D721Med (cell line): ENCODE measurements at regions not wholly inside any gene's neighbourhood (a gene's known extent, or its start where the extent isn't known, plus 50 kb on each side); places are given as distances from the start of the nearest gene placed in this dataset.
"Not testable (repeated sequence)": the region's sequence is repeated elsewhere in the genome, so short reads cannot be mapped to it uniquely, and the experiment has no call there.

ENCODE experiments used
- DNase-seq: peaks from one replicate; pipeline ENCODE4 v3.0.0; 2011; ENCODE audit warnings: low spot score; ENCODE audit not compliant: insufficient read length
- FAIRE-seq: peaks from 2 replicates; lab custom pipeline; 2011; peaks lifted over from hg19 to GRCh38; lab: Jason Lieb, UNC
- TF ChIP-seq, protein P1 (sequence below): IDR thresholded peaks from 2 replicates; pipeline ENCODE4 v1.5.1; 2012; ENCODE audit warnings: mild to moderate bottlenecking, control low read depth; ENCODE audit not compliant: insufficient read depth; ENCODE audit errors: missing control alignments

DNA sequence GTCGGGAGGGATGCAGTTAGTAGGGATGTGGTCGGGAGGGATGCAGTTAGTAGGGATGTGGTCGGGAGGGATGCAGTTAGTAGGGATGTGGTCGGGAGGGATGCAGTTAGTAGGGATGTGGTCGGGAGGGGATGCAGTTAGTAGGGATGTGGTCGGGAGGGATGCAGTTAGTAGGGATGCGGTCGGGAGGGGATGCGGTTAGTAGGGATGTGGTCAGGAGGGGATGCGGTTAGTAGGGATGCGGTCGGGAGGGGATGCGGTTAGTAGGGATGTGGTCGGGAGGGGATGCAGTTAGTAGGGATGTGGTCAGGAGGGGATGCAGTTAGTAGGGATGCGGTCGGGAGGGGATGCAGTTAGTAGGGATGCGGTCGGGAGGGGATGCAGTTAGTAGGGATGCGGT lies 96.2 kb downstream of the BDH1 start:
- DNase-seq: not testable (repeated sequence)
- peak; percentile 87 for FAIRE-seq

DNA sequence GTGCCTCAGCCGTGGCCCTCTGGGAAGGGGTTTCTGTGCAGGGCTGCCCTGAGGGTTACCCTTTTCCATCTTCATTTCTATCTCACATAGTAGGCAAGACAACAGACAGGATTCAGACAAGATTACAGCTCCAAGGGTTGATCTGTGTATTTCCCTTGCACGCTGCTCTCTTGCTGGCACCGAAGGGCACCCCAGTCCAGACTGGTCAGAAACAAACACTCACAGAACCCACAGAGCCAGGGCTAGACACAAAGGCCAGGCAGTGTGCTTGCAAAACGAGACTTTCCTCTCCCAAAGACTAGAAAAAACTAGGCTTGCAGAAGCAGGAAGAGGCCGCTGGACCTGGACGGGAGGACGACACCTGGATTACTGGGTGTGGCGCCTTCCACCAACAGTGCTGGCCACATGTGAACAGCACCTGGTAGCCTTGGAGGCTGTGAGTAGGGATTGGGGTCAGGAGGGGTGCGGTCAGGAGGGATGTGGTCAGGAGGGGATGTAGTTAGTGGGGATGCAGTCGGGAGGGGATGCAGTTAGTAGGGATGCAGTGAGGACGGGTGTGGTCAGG lies 96.8 kb downstream of the BDH1 start:
- TF ChIP-seq, protein P1, sequence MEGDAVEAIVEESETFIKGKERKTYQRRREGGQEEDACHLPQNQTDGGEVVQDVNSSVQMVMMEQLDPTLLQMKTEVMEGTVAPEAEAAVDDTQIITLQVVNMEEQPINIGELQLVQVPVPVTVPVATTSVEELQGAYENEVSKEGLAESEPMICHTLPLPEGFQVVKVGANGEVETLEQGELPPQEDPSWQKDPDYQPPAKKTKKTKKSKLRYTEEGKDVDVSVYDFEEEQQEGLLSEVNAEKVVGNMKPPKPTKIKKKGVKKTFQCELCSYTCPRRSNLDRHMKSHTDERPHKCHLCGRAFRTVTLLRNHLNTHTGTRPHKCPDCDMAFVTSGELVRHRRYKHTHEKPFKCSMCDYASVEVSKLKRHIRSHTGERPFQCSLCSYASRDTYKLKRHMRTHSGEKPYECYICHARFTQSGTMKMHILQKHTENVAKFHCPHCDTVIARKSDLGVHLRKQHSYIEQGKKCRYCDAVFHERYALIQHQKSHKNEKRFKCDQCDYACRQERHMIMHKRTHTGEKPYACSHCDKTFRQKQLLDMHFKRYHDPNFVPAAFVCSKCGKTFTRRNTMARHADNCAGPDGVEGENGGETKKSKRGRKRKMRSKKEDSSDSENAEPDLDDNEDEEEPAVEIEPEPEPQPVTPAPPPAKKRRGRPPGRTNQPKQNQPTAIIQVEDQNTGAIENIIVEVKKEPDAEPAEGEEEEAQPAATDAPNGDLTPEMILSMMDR: no peak
- DNase-seq (no peak), FAIRE-seq (no peak)

DNA sequence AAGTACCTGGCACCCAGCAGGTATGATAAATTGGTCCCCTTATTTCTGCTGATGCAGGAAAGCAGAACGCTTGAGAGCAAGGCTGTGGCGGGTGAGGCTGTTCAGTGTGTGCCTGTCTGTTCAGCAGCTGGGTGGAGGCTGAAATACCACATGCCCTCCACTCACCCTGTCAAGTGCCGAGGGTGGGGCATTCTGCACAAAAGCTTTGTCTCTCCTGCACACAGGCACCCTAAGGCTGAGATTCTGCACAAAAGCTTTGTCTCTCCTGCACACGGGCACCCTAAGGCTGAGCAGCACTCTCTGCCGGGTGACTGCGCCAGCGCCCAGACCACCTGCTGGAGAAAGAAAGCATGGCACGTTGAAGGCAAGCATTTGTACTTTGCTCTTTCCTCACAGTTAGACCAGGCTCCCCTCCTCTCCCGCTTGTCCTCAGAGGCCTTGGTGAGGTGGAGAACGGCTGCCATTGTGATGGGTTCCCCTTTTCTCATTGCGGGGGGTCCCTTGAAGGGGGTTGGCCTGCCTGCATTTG lies 97.5 kb downstream of the BDH1 start:
- TF ChIP-seq, protein P1: peak; percentile 37
- no peak for FAIRE-seq
- no peak for DNase-seq

DNA sequence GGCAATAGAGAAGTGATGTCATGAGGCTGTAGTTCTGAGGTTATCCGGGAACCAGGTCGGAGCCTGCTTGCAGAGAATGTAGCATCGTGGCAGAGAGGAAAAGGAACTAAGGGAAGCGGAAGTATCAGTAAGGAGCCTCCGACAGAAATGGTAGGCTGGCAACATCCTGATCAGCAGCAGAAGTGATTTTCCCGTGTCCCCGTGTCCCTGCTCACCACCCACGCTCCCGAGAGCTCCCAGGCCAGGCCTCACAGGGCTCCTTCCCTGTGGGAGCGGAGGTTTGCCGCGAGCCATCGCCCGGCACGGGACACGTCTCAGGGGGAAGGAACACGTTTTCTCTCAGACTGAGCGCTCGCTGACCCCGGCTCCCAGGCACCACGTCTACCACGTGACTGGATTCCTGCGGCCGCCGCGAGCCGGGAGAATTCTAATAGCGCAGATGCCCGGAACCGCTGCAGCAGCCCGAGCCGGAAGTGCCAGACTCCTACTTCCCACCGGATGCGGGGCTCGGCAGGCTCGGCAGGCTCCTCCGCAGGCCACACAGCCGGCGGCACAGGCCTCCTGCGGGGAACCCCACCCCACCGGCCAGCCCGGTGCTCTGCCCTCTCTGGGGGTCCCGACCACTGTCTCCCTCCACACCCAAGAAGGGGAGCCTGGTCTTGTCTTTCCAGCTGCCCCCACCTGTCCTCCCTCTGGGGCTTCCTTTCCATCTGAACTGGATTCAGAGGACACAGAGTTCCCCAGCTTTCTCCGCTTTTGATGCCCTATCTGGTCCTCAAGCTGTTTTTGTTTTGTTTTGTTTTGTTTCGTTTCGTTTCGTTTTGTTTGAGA lies 99.3 kb downstream of the BDH1 start:
- FAIRE-seq: no peak

DNA sequence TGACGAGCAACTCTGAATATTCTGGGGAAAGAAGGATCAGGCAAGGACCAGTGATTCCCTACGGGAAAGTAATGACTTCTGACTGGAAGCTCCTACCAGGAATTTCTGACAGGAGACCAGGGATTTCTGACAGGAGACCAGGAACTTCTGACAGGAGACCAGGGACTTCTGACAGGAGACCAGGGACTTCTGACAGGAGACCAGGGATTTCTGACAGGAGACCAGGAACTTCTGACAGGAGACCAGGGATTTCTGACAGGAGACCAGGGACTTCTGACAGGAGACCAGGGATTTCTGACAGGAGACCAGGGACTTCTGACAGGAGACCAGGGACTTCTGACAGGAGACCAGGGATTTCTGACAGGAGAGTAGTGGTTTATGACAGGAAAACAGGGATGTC lies 100.9 kb downstream of the BDH1 start:
- not testable (repeated sequence) for DNase-seq, FAIRE-seq

More for the DNA sequence above, 99.3 kb downstream of the BDH1 start:
- DNase-seq: no peak
- TF ChIP-seq, protein P1: no peak

DNA sequence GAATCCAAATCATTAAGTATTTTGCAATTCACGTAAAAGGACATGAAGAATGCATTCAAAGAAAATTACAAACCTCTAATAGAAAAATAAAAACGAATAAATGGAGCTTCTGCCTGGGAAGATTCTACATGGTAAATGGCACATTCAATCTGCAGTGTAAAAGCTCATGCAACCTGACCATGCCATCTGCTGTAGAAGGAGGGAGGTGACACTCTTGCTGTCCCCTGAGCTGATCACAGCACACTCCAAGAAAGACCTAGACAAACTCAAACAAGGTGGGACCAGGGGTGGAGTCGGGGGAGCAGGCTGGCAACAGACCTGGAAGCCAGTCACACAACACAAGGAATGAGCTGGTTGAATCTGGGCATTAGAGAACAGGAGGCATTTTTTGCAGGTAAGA lies 101.8 kb downstream of the BDH1 start:
- TF ChIP-seq, protein P1: peak; percentile 57
- FAIRE-seq (no peak), DNase-seq (no peak)

DNA sequence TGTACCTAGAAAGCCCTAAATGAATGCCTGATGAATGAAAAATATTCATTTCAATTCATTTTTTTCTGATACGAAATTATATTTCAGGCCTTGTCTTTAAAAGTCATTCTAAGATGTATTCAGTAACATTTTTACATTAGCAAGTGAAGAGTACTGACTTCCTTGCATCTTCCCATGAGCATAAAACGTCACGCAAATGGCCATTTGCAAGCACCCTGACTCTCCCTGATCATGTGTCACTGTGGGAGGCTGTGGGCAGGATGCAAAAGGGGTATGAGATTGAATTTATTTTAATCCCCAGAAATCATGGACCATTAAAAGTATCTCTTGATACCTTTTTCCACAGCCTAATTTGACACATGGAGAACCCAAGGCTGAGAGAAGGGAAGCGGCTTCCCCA lies 105.0 kb downstream of the BDH1 start:
- TF ChIP-seq, protein P1: no peak
- DNase-seq (no peak), FAIRE-seq (no peak)

DNA sequence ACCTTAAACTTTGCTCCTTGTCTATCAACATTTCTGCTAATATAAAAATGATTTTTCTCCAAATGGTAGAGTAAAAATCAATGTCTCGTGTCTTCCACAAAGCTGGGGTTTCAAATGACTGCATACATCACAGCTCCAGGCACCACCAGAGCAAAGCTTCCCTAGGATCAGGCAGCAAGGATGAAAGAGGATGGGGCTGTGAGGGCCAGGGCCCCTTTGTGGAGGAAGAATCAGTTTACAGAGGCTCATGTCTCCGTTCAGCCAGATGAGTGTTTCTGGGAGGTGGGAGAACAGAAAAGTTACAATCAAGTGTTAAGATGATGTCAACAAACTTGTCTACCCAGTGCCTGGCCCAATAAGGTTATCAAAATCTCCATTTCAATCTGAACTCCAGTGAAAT lies 105.5 kb downstream of the BDH1 start:
- DNase-seq: no peak
- no peak for FAIRE-seq
- TF ChIP-seq, protein P1: no peak

DNA sequence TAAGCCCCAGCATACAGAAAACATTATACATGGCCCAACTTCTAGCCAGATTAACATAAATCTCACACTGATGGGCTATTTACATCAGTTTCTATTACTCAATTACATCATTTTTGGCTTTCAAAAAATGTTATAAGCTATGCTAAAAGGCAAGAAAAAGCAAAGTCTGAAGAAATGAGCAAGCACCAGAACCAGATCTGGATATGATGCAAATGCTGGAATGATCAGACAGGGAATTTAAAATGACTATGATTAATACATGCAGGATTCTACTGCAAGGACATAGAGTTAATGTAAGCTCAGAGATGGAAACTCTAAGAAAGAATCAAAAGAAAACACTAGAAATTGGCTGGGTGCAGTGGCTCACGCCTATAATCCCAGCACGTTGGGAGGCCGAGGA lies 106.6 kb downstream of the BDH1 start:
- not testable (repeated sequence) for FAIRE-seq

DNA sequence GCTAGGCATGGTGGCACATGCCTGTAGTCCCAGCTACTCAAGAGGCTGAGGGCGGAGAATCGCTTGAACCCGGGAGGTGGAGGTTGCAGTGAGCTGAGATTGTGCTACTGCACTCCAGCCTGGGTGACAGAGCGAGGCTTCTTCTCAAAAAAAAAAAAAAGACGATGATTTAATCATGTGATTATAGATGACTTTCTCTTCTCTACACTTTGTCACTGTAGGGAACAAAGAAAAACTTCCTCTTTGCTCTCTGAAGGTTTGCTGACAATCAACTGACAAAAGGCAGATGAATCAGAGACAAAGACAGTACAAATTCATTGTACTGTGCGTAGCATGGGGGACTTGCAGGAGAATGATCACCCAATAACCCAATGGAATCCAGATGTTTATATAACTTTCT lies 108.0 kb downstream of the BDH1 start:
- DNase-seq, FAIRE-seq: not testable (repeated sequence)

More for the DNA sequence above, 106.6 kb downstream of the BDH1 start:
- not testable (repeated sequence) for DNase-seq
